ENCODE measurements at regions not wholly inside any gene's neighbourhood (a gene's known extent, or its start where the extent isn't known, plus 50 kb on each side); places are given as distances from the start of the nearest gene placed in this dataset.

- TF ChIP-seq POLR2A (IDR thresholded peaks at IDR 0.05; ENCODE audit: low read depth, low read length), result no peak
- TF ChIP-seq POLR2AphosphoS5 (IDR thresholded peaks at IDR 0.05; ENCODE audit: low read depth, low read length), result no peak
- no peak for TF ChIP-seq TAF1 (IDR thresholded peaks at IDR 0.05; ENCODE audit: low read depth, low read length)
- TF ChIP-seq PAX5 (IDR thresholded peaks at IDR 0.05; ENCODE audit: insufficient read depth, low read length, severe bottlenecking), result no peak
These were observed 333.1 kb upstream of the HNRNPA3 start for GRCh38 chr2:176879426-176879995.

Data from GM12891 (cell line).